Gastroesophageal sphincter (tissue), 3 donors: ENCODE measurements at regions not wholly inside any gene's neighbourhood (a gene's known extent, or its start where the extent isn't known, plus 50 kb on each side); places are given as distances from the start of the nearest gene placed in this dataset.
"Not testable (repeated sequence)": the region's sequence is repeated elsewhere in the genome, so short reads cannot be mapped to it uniquely, and the experiment has no call there.

ENCODE experiments used
- CTCF ChIP-seq, 4 experiments: fragments of 200-600 bp in 2 of 4; fragments of 450-650 bp in 2 of 4; sonication (generic) in 1 of 4; IDR thresholded peaks; one replicate each; pipeline ENCODE4 v1.5.1; 2017 to 2019; ENCODE audit warnings: antibody characterized with exemption in 4 of 4, mild to moderate bottlenecking in 2 of 4, moderate library complexity in 2 of 4
- POLR2A ChIP-seq, 2 donors: fragments of 450-650 bp; IDR thresholded peaks; one replicate each; pipeline ENCODE4 v1.6.1; 2017; ENCODE audit warnings: antibody characterized with exemption in 2 of 2, mild to moderate bottlenecking in 2 of 2, moderate library complexity in 1 of 2
- POLR2AphosphoS5 ChIP-seq: sonication (generic); formaldehyde crosslinking; IDR thresholded peaks from one replicate; pipeline ENCODE4 v1.6.1; 2017; ENCODE audit warnings: antibody characterized with exemption

- not testable (repeated sequence) for TF ChIP-seq CTCF (IDR thresholded peaks at IDR 0.05); POLR2AphosphoS5; POLR2A (IDR thresholded peaks at IDR 0.05)
Measured at GRCh38 chr9:15055284-15055683, 145.1 kb upstream of the FREM1 start.
